OCI-LY1 (cell line): ENCODE measurements at regions not wholly inside any gene's neighbourhood (a gene's known extent, or its start where the extent isn't known, plus 50 kb on each side); places are given as distances from the start of the nearest gene placed in this dataset.

Source experiments
- CTCF ChIP-seq: fragments of 200-600 bp; sonication (generic), shearing (Covaris generic); IDR thresholded peaks from 2 replicates; pipeline ENCODE4 v1.5.1; 2017; ENCODE audit warnings: mild to moderate bottlenecking, antibody characterized with exemption, low read length, moderate library complexity, mixed read lengths
- EZH2 ChIP-seq: fragments of 200-600 bp; sonication (generic), shearing (Covaris generic); IDR thresholded peaks from 2 replicates; pipeline ENCODE4 v1.8.0; 2017; ENCODE audit warnings: borderline replicate concordance, mixed run types, mild to moderate bottlenecking, antibody characterized with exemption, low read length, moderate library complexity, mixed read lengths

DNA sequence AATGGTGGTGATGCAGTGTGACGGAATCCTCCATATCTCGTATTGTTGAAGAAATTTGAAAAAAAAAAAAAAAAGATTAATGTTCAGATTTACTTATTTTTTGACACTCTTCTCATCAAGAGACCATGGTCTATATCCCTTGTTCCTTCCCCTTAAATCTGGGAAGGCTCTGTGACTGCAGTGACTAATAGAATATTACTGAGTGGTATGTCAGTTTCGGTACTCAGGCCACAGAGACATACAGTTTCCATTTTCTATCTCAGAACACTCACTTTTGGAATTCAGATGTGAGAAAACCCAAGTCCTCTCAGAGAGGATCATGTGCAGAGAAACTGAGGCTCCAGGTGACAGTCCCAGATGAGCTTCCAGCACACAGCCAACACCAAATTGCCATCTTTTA is 1193.5 kb downstream of the DTWD2 start:
- TF ChIP-seq CTCF (no peak), EZH2 (no peak)
